UCSD-AML1 (cell line): ENCODE measurements at regions not wholly inside any gene's neighbourhood (a gene's known extent, or its start where the extent isn't known, plus 50 kb on each side); places are given as distances from the start of the nearest gene placed in this dataset.

Experiments used
- DNase-seq: peaks from one replicate; lab custom pipeline; 2025; ENCODE audit not compliant: unreplicated experiment; lab: John Stamatoyannopoulos, UW

DNA sequence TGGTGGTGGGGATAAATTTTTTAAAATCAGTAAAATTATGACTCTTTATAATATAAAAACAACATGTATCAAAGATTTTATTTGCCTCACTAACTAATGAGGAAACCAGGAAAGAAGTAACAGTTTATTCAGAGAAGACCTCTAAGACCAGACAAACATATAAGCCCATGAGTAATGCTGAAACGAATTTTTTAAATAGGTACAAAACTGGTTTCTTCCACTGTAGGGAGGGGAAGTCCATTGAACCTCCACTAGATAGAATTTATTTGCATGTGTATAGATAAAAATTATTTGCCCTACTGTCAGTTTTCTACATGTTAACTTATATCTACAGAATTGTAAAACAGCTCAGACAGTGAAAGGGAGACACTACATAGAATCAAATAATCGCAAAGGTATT is 86.8 kb downstream of the ZC3H11B start:
- DNase-seq, result no peak

DNA sequence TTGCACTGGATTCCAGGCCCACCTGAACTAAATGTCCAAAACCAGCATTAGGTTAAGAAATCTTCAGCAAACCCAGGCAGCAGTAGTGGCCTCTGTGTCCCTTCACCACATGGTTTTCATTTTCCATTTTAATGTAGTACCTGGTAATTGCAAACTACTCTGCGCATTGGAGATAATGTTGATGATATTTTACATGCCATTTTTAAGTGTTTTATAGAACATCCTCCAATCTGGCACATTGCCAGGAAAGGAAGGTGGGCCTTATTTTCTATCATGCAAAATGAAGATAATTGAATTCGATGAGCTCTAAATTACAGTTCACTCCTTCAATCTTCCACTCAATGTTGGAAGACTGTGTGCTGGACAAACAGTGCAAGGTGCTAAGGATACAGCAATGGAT is 89.5 kb downstream of the ZC3H11B start:
- no peak for DNase-seq

DNA sequence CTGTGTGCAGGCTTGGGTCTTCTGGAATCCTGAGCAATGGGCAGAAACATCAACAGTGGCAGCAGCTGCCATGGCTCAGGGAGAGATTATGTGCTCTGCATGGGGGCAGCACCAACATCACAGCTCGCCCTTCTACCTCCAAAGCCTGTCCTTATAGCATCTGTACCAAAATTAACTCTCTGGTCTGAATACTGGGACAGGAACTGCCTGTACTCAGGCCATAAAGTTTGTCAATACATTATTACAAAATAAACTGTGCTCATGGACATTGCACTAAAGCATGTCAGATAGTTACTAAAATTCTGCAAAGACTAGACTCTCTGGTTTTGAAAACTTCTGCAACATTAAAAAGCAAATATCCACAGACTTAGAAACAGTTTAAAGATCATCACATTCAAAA is 91.6 kb downstream of the ZC3H11B start:
- DNase-seq, result no peak

DNA sequence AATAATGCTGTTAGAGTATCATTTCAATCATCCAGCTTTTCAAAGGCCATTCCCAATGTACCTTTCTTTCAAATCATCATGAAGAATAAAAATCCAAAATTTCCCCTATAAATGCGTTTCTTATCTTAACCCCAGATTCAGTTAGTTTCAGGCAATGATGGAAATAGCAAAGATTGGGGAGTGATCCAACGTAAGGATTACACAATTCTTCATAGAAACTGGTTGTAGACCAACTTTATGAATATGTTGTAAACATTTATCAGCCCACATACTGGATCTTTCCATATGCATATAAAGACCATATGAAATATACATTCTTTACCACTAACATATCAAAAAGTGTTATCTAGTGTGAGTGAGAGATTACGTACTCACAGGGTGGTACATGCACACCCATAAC is 92.7 kb downstream of the ZC3H11B start:
- DNase-seq, result no peak

DNA sequence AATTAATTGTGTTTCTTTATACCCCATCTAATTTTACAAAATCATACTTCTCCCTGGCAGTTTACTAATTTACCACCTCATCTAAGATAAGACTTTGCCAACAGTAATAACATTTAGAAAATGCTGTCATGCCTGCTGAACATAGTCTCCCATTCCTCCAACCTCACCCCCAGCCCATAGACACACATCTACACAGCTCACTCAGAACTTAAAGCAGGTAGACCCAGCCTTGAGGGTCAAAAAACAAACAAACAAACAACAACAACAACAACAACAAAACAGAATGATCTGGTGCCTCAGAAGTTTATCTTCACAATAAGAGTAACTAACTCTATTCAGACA is 94.0 kb downstream of the ZC3H11B start:
- DNase-seq, result no peak

DNA sequence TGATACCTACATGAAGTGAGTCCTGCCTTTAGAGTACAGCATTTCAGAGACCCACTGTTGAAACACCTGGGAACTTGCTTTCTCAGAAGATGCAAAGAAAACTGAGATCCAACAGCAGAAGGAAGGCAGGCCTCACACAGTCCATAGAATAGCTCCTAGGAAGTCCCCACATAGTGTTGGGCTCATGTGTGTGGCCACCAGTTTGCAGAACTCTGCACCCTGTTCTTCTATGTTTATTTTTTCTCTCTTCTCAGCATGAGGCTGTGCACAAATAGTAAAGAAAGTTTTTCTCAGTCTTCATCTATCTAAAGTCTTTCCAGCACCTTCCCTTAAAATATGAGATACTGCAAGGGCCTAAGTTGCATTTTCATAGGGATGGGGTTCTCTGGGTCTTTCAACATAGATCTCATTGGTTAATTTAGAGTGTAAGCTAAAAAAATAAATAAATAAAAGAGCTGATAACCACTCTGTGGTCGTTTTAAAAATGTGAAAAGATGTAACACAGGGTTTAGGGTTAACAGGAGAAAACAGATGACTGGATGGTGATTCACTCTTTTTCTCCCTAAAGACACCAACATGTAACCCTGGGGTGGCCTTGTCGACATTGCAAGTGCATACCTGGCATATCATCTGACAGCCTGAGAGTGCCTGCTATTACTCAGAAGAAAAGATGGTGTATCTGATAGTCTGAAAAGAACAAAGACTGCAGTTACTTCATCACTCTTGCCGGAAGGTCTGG is 94.6 kb downstream of the ZC3H11B start:
- no peak for DNase-seq

DNA sequence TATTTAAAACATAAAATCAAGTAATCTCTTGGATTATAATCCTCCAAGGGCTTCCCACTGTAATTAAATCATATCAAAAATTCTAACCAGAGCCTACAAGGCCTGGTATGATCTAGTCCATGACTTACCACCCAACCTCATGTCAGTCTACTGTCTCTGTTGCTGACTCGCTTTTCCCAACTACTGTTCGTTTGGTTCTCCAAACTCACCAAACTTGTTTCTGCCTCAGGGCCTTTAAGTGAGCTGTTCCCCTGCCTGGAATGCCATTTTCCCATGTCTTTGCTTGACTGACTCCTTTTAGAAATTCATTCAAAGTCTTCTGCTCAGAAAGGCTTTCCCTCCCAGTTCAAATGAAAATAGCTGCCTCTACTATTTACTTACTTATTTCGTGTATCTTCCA is 95.9 kb downstream of the ZC3H11B start:
- no peak for DNase-seq

DNA sequence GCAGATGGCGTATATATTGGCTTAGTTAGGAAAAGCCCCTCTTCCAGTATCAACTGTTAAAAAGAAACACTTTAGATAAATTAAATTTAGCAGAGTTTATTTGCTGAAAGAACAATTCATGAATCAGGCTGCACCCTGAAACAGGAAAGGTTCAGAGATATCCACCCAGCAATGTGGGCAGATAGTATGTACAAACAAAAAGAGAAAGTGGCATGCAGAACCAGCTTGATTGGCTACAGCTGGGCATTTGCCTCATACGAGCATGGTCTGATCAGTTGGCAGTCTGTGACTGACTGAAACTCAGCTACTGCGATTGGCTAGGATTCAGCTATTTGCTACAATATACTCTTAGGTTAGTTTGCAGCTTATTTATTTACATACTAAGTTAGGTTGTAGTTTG is 98.2 kb downstream of the ZC3H11B start:
- DNase-seq, result no peak

DNA sequence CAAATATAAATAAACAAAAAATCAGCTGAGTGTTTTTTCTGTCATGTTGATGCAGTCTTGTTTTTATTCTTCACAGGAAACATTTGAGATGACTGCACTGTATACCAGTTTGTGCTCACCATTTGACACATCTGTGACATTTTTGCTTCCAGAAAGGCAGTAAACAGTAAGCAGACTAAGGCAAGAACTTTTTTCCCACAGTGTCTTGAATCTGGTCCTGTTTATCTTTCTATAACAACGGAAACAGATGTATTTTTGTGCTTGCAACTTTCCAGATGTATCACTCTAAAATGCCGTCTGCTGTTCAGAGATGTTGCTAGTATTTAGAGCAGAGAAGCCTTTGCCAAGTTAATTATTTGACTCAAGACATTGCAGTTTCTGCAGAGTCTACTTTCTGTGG is 105.5 kb downstream of the ZC3H11B start:
- DNase-seq, result no peak

DNA sequence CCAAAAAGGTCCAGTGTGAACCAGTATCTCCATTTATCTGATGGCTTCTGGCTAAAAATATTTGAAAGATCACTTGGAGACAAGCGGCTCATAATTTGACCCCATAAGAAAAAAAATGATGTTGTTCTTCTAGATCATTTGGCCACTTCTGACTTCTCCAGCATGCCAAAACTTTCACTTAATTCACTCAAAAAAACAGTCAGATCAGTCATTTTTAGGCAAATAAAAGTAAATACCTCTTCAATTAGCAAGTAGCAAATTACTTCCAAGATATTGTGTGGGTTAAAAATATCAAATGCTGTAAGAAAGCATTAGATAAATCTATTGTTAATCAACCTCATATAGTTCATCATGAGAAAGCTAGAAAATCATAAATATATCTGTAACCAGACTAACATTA is 106.0 kb downstream of the ZC3H11B start:
- no peak for DNase-seq

DNA sequence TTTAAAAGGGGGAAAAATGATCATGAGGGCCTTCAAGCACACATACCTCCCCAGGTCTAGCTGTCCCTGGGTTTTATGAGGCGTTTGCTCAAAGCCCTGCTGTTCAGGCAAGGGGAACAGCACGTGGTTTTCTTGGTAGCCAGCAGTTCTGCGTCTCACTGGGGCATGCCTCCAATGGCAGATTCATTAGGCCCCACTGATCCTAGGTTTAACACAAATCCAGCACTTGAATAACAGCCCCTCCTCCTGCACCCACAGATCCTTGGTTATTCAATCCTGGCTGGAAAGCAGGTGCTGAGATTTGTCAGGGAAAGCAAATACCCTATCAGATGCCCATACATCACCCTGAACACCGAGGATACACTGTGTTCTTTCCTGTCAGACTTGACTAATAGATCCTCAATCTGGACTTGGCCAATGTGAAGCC is 106.4 kb downstream of the ZC3H11B start:
- DNase-seq, result no peak

DNA sequence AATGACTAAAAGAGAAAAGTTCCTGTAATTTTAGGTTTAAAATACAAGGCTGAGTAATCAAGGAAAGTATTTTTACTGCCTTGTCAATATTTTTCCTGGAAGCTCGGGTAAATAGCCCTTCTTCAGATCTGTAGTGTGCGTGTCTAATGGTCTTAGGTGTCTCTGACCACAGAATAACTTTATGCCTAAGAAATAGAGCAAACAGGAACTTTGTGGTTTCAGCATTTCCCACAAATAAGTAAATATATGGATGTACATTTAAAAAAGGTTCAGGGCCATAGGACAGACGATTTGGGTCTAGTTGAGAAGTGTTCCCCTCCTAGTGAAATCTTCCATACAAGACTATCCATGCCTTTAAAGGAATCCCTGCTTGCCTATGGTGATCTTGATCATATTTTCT is 107.0 kb downstream of the ZC3H11B start:
- no peak for DNase-seq

DNA sequence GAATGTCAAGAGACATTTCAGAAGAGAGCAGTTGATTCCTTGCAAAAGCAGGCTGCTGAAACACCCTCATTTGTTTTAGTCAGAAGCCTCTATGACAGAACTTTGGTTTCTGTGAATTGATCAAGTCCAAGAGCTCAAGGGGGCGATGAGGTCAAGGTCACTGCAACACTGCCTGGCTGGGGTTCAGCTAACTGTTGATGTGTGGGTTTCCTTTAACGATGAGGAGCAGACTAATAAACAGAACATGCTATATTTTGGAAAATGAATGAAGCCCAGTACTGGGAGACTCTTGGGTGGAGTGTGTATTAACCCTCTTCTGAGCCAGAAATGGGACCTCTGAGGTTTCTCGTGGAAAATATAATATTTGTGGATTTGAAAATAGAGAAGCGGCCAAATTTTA is 109.3 kb downstream of the ZC3H11B start:
- no peak for DNase-seq

DNA sequence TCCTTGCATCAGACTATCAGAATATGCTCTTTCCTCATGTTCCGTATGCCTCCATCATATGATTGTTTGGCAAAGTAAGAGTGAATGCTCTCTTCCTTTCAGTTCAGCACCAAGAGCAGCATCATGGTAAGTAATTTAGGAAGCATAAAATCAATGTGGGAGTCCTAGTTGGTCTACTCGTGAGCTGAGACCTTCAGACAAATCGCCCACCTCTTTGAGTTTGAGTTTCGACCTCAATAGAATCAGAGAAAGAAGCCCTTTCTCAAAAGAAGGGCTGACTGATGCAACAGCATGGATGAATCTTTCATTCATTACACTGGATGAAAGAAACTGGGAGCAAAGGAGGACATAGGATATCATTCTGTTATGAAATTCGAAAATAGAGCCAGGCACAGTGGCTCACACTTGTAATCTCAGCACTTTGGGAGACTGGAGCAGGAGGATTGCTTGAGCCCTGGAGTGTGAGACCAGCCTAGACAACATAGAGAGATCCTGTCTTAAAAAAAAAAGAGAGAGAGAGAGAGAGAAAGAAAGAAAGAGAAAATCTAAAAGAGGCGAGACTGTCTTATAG is 112.5 kb downstream of the ZC3H11B start:
- no peak for DNase-seq

DNA sequence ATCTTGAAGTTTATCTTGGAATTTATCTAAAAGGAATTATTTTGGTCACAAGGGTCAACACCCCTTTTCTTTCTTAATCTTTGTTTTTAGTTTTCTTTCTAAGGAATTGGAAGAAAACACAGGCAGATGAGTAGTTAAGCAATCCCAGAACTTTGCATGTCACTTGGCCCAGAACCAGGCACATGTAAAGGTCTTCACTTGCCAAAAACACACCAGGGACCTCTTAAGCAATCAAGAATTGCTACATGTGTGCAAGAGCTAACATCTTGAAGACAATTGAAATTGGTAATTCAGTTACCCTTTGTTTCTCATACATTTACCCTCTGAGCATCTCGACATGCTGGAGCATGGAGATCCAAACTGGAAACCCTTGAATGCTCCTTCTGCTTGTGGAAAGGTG is 114.2 kb downstream of the ZC3H11B start:
- no peak for DNase-seq

DNA sequence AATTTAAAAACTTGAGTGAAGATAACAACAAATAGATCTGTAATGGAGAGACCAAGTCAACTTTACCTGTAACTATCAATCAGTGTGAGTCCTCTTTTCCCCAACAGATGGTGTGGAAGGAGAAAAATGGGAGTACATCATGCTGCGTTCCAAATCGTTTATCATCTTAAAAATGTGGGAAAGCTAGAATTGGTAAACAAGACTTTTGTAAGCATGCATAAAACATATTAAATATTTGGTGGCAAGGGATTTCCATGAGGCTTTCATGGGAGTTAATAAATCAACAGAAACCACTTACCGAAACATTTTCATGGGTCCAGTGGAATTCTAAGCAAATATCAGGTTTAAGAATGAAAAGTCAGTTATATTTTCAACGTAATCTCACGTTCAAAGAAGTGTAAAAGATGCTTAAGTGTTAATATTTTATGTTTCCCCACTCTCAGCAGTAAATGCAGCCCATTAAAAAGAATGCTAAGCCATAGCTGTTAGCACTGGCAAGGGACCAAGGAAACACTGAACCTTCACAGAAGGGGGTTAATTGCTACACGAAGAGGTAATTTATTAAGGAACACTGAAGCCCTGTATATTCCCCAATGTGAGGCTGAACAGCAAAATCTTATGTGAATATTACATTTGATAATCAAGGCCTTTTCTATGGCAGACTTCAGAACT is 117.0 kb downstream of the ZC3H11B start:
- no peak for DNase-seq

DNA sequence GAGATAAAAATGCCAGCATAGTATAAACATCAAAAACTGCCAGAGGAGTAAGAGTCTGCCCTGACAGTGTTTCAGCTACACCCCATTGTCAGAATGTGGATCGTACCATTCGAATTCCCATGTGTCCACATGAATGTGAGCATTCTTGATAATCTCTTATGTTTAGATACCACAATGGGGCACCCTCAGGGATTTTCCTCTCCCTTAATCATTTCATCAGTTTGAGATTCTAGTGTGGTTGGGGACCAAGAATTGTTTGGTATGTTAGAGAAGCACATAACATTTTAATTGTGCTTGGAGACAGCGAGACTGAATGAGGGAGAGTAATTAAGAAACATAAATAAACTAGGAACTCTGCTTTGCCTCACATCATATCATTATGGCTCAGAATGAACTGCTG is 120.2 kb downstream of the ZC3H11B start:
- no peak for DNase-seq

DNA sequence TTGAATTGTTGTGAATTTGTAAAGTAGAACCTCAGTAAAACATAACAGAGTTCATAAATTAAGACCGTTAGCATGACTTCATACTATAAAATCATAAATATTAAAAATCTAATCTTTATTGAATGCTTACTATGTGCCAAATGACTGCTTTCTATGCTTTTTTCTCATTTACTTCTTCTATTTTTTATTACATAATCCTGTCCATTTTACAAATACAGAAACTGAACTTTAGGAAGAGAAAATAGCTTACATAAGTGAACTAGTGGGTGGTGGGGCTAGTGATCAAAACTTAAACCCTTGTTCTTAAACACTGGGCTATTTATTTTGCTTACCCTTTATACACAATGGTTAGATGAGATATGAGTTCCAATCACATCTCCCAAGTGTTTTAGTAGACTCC is 122.3 kb downstream of the ZC3H11B start:
- no peak for DNase-seq

DNA sequence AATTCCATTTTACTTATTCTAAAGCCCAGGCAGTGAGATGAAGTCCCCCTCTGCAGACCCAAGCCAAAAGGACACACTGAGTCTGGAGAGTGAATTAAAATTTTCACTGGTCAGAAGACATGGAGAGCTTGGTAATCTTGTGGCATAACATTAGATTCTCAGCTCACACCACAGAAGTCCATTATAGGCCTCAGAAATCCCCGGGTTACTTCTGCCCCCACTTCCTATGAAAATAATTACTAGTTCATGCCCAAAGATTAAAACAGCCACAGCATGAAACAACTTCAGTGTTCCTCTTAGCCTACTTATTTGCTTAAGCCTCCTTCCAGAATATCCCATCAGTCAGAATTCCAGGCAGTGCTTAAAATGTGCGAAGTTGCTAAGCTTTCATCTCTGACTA is 123.3 kb downstream of the ZC3H11B start:
- DNase-seq, result no peak

DNA sequence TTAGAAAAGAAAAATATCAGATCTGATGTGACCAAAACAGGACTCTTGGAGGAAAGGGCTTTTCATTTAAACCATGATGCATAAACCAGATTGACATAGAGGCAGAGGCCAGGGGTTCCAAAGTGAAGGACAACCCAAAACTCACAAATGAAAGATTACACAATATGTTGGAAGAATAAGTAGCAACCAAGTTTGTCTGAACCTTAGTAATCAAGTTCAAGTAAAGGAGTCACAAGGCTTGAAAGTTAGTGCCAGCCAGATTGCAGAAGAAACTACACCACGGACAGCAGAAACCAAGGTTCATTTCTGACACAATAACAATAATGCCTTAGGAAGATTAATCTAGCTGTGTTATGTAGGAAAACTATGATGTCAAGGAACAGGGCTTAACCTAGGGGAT is 124.6 kb downstream of the ZC3H11B start:
- no peak for DNase-seq

DNA sequence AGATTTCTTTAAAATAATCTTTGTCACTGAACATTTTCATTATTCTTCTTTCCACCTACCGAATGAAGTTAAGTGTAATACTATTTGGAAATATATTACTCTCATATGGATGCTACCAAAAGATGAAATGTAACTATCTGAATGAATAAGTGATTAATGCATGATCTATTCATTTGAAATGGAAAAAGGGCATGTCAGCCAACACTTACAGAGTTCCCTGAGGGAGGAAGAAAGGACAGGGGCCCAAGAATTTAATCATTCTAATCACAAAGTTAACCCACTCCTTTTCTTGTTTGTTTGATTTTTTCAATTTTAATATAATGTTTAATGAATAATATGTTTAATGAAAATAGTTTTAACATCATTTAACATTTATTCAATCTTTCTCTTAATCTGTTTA is 129.4 kb downstream of the ZC3H11B start:
- DNase-seq, result no peak

DNA sequence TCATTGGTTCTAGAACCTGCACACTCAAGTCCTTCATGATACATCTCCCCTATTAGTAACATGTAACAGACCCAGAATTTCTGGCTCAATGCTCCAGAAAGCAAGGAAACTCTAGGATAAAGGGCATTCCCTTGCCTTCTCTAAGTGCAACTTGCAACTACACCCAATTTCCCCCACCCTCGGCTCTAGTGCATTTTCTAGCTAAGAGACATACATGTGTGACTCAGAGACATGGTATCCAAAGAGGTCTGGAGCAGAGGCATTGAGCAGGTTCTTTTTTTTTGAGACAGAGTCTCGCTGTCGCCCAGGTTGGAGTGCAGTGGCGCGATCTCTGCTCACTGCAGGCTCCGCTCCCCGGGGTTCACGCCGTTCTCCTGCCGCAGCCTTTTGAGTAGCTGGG is 132.9 kb downstream of the ZC3H11B start:
- no peak for DNase-seq

DNA sequence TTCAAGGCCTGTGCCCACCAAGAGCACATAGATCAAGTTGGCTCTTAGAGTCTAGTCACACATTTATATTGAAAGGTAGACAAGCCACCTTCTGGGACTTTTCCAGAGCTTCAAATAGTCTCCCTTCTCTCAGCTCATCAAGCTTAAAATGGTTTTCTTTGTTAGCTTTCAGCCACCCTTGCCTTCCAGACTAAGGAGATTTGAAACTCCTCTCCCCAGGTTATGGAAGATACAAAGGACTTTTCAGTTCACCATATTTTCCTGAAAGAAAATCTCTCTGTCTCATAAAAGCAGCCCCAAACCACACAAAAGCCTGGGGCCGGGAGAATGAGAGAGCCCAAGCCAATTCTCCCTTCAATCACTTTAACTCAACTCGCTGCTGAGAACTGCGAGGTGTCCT is 134.1 kb downstream of the ZC3H11B start:
- no peak for DNase-seq
